Activated naive CD4-positive, alpha-beta T cell treated with anti-CD3 and anti-CD28 coated beads, Interleukin-2, amount 10 ng/mL, durations not matched to agents 7 days and 5 days (primary cell): ENCODE measurements at regions not wholly inside any gene's neighbourhood (a gene's known extent, or its start where the extent isn't known, plus 50 kb on each side); places are given as distances from the start of the nearest gene placed in this dataset.

ENCODE experiments used
- CTCF ChIA-PET: fragments of 350-600 bp; sonication (Branson Sonifier 250); formaldehyde crosslinking; loops from one replicate; lab custom pipeline; 2021; ENCODE audit warnings: antibody characterized with exemption; lab: Charles Lee
- DNase-seq: peaks from one replicate; pipeline ENCODE4 v3.0.0-alpha.2; 2020
- H3K27ac Mint-ChIP-seq: one replicate; pipeline ENCODE4 v1.8.0; 2021; ENCODE audit warnings: mild to moderate bottlenecking, moderate library complexity, mixed read lengths
- H3K27me3 Mint-ChIP-seq: one replicate; pipeline ENCODE4 v1.8.0; 2021; ENCODE audit warnings: mild to moderate bottlenecking, mixed read lengths
- H3K36me3 Mint-ChIP-seq: one replicate; pipeline ENCODE4 v1.8.0; 2021; ENCODE audit warnings: mixed read lengths
- H3K4me1 Mint-ChIP-seq: one replicate; pipeline ENCODE4 v1.8.0; 2021; ENCODE audit warnings: mixed read lengths
- H3K4me3 Mint-ChIP-seq: one replicate; pipeline ENCODE4 v1.8.0; 2021; ENCODE audit warnings: mild to moderate bottlenecking, moderate library complexity, mixed read lengths
- H3K9me3 Mint-ChIP-seq: one replicate; pipeline ENCODE4 v1.8.0; 2021; ENCODE audit warnings: mixed read lengths

DNA sequence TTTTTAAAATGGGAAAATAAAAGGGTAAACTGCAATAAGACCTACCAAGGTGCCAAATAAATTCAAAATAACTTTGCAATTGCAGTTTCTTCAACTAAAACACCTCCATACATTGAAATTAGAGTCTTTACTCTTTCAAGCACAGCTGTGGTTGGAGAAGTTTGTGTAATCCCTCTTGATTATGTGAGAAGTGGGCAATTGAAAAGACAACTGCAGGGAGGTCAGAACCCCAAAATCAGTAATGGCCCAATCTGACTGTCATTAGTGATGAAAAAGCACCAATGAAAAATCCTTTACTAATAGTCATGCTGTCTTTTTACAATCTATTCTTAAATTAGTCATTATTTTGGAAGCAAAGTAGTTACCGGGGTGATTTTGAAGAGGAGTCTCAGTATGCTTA is 116.7 kb upstream of the RGMB start:
- CTCF ChIA-PET = no interaction called here
- DNase-seq = no peak
- no peak overlapping the region for H3K4me3 Mint-ChIP-seq

DNA sequence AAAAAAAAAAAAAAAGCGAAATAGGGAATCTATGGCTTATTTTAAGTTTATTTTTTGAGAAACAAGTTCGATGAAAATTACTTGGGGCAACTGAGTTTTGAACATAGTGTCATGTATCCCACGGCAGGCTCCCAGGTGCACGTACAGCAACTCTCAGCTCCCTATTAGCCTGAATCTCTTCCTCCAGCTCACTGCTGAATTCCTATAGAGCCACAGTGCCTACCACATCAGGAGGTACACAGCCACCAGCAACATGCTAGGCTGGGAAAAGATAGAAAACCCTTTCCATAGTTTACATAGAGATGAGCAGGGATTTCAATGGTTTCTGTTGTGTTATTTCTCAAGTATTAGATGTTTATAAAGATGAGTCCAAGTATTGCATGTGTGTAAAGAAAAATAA is 115.9 kb upstream of the RGMB start:
- CTCF ChIA-PET = no interaction called here

More for the DNA sequence above, 116.7 kb upstream of the RGMB start:
- Mint-ChIP-seq H3K9me3 (no peaks in the 10 kb centered on the region), H3K27me3 (no peaks in the 10 kb centered on the region), H3K36me3 (no peaks in the 10 kb centered on the region), H3K4me1 (no peaks in the 10 kb centered on the region), H3K27ac (no peak overlapping the region)

DNA sequence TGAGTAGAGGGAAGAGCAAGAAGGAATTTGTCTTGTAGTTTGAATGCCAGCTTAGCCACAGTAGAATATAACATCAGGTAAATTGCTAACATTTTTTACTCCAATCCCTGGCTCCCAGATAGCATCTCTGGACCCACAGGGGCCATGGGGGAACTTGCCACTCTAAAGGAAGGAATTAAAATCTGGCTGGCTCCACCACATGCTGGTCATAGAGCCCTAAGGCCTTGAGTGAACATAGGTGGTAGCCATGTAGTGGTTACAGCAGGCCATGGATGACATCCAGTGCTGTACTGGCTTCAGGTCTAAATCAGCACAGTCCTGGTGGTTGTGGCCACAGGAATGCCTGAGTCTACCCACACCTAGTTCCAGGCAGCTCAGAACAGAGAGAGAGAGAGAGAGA is 109.9 kb upstream of the RGMB start:
- Mint-ChIP-seq H3K27ac (no peak overlapping the region), H3K36me3 (no peaks in the 10 kb centered on the region), H3K4me1 (no peaks in the 10 kb centered on the region), H3K27me3 (no peaks in the 10 kb centered on the region), H3K4me3 (no peak overlapping the region), H3K9me3 (peaks cover 6% of the 10 kb centered on the region)
- CTCF ChIA-PET = no interaction called here
- DNase-seq = no peak

More for the DNA sequence above, 115.9 kb upstream of the RGMB start:
- peaks cover 2% of the 10 kb centered on the region for H3K9me3 Mint-ChIP-seq
- H3K27me3 Mint-ChIP-seq = no peaks in the 10 kb centered on the region
- no peak overlapping the region for H3K4me3 Mint-ChIP-seq
- no peaks in the 10 kb centered on the region for H3K4me1 Mint-ChIP-seq
- DNase-seq = no peak
- no peak overlapping the region for H3K27ac Mint-ChIP-seq
- H3K36me3 Mint-ChIP-seq = no peaks in the 10 kb centered on the region

DNA sequence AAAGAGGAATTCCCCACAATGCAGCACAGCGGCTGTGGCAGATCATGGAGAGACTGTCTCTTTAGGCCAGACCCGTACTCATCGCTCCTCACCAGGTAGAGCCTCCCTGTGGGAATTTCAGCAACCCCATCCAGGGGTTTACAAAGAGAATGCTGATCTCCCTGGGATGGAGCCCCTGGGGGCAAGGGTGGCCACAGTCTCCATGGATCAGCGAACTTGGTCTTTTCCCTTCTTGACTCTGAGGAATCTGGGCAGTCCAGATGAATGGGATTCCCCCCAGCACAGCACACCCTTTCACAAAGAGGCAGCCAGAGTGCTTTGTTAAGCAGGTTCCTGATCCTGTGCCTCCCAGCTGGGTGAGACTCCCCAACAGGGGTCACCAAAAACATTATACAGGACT is 108.7 kb upstream of the RGMB start:
- H3K36me3 Mint-ChIP-seq = no peaks in the 10 kb centered on the region
- H3K4me3 Mint-ChIP-seq = no peak overlapping the region
- peaks cover 6% of the 10 kb centered on the region for H3K9me3 Mint-ChIP-seq
- H3K4me1 Mint-ChIP-seq = no peaks in the 10 kb centered on the region
- CTCF ChIA-PET = no interaction called here
- H3K27ac Mint-ChIP-seq = no peak overlapping the region
- no peak for DNase-seq
- no peaks in the 10 kb centered on the region for H3K27me3 Mint-ChIP-seq

DNA sequence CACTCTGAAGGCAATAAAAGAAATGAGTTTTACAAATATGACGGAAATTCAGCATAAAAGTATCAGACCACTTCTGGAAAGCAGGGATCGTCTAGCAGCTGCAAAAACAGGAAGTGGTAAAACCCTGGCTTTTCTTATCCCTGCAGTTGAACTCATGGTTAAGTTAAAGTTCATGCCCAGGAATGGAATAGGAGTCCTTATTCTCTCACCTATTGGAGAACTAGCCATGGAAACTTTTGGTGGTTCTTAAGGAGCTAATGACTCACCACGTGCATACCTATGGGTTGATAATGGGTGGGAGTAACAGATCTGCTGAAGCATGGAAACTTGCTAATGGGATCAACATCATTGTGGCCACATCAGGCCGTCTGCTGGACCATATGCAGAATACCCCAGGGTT is 93.5 kb upstream of the RGMB start:
- CTCF ChIA-PET = no interaction called here
- Mint-ChIP-seq H3K36me3 (no peaks in the 10 kb centered on the region), H3K27ac (no peak overlapping the region), H3K27me3 (no peaks in the 10 kb centered on the region), H3K4me1 (no peaks in the 10 kb centered on the region), H3K4me3 (no peak overlapping the region), H3K9me3 (no peaks in the 10 kb centered on the region)
- DNase-seq = no peak

DNA sequence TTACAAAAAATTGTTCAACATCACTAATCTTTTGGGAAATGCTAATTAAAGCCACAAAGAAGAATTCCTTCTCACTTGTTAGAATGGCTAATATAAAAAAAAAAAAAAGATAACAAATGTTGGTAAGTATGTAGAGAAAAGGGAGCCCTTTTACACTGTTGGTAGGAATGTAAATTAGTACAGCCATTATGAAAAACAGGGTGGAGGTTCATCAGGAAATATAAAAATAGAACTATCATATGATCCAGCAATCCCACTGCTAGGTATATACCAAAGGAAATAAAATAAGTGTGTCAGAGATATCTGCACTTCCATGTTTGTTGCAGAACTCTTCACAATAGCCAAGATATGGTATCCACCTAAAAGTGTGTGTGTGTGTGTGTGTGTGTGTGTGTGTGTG is 83.5 kb upstream of the RGMB start:
- Mint-ChIP-seq H3K4me3 (no peak overlapping the region), H3K36me3 (no peaks in the 10 kb centered on the region), H3K27ac (no peak overlapping the region), H3K9me3 (peaks cover 6% of the 10 kb centered on the region), H3K27me3 (no peaks in the 10 kb centered on the region), H3K4me1 (no peaks in the 10 kb centered on the region)
- no peak for DNase-seq
- CTCF ChIA-PET = no interaction called here

DNA sequence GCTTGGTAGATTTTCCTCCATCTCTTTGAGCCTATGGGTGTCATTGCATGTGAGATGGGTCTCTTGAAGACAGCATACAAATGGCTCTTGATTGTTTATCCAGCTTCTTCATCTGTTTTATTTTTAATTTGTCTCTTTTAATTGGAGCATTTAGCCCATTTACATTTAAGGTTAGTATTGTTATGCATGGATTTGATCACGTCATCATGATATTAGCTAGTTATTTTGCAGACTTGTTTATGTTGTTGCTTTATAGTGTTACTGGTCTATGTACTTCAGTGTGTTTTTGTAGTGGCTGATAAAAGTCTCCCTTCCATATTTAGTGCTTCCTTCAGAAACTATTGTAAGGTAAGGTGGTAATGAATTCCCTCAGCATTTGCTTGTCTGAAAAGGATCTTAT is 78.6 kb upstream of the RGMB start:
- H3K9me3 Mint-ChIP-seq = peaks cover 3% of the 10 kb centered on the region
- no peak overlapping the region for H3K4me3 Mint-ChIP-seq
- H3K27ac Mint-ChIP-seq = no peak overlapping the region
- no peaks in the 10 kb centered on the region for H3K4me1 Mint-ChIP-seq
- H3K27me3 Mint-ChIP-seq = no peaks in the 10 kb centered on the region
- CTCF ChIA-PET = no interaction called here
- no peaks in the 10 kb centered on the region for H3K36me3 Mint-ChIP-seq
- no peak for DNase-seq

DNA sequence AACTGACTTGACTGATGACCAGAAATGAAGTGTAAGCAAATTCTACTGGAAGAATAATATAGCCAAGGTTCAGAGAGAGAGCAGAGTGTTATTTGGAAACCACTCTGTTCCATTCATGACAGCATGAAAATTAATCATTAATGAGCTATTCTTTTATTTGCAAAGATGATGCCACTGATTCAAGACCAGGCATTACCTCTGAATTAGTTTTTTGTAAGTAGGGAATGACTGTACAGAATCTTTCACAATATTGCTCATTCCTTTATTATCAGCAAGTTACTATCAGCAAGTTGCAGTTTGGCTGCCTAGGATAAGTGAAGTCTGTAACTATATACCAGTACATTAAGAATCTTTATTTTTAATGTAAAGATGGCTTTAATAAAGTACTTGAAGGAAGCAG is 75.1 kb upstream of the RGMB start:
- no peak for DNase-seq
- Mint-ChIP-seq H3K4me1 (no peaks in the 10 kb centered on the region), H3K9me3 (peaks cover 16% of the 10 kb centered on the region), H3K4me3 (no peak overlapping the region), H3K36me3 (no peaks in the 10 kb centered on the region), H3K27me3 (no peaks in the 10 kb centered on the region), H3K27ac (no peak overlapping the region)
- CTCF ChIA-PET = no interaction called here

DNA sequence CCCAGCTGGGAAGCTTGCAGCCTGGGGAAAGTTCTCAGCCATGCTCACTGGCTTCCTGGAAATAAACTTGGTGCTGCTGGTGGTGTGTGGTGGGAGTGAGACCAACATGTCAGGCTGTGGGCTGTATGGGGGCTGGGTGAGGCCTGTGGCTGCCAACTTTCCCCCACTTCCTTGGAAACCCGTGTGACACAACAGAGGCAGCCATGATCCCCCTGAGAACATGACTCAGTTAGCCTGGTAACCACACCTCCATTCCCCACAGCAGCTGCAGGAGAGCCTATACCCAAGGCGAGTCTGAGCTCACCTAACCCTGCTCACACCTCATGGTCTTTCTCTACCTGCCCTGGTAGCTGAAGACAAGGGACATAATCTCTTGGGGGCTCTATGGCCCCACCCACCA is 72.7 kb upstream of the RGMB start:
- H3K4me3 Mint-ChIP-seq = no peak overlapping the region
- DNase-seq = no peak
- H3K4me1 Mint-ChIP-seq = no peaks in the 10 kb centered on the region
- peaks cover 13% of the 10 kb centered on the region for H3K9me3 Mint-ChIP-seq
- H3K36me3 Mint-ChIP-seq = no peaks in the 10 kb centered on the region
- CTCF ChIA-PET = no interaction called here
- H3K27ac Mint-ChIP-seq = no peak overlapping the region
- H3K27me3 Mint-ChIP-seq = no peaks in the 10 kb centered on the region

DNA sequence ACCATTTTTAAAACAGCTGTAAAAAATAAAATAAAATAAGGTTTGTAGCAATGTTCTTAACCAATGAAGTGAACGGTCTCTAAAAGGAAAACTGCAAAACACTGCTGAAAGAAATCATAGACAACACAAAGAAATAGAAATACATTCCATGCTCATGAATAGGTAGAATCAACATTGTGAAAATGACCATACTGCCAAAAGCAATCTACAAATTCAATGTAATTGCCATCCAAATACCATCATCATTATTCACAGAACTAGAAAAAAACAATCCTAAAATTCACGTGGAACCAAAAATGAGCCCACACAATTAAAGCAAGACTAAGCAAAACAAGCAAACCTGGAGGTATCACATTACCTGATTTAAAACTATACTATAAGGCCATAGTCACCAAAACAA is 67.6 kb upstream of the RGMB start:
- no peaks in the 10 kb centered on the region for H3K36me3 Mint-ChIP-seq
- no peak for DNase-seq
- H3K27ac Mint-ChIP-seq = no peak overlapping the region
- peaks cover 13% of the 10 kb centered on the region for H3K9me3 Mint-ChIP-seq
- H3K4me1 Mint-ChIP-seq = no peaks in the 10 kb centered on the region
- CTCF ChIA-PET = no interaction called here
- no peak overlapping the region for H3K4me3 Mint-ChIP-seq
- no peaks in the 10 kb centered on the region for H3K27me3 Mint-ChIP-seq

DNA sequence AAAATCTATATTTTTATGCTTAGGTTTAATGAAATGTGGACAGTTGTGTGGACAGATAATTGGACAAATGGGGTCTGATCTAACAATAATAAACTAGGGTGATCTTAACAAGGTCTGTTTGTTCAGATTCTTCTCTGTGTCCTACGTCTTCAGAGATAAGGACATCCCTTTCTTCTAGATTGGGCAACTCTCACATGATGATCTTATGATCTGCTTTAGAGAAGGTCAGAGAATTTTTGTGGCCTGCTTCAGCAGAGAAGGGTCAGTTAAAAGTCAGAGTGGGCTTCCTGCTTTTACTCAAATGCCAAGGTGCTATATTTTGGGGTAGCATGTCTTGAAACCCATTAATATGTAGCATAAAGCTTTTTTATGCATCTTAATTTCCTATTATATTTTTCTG is 63.8 kb upstream of the RGMB start:
- no peak for DNase-seq
- Mint-ChIP-seq H3K27ac (no peak overlapping the region), H3K36me3 (no peaks in the 10 kb centered on the region), H3K4me1 (no peaks in the 10 kb centered on the region), H3K27me3 (no peaks in the 10 kb centered on the region), H3K4me3 (no peak overlapping the region), H3K9me3 (no peaks in the 10 kb centered on the region)
- CTCF ChIA-PET = no interaction called here

DNA sequence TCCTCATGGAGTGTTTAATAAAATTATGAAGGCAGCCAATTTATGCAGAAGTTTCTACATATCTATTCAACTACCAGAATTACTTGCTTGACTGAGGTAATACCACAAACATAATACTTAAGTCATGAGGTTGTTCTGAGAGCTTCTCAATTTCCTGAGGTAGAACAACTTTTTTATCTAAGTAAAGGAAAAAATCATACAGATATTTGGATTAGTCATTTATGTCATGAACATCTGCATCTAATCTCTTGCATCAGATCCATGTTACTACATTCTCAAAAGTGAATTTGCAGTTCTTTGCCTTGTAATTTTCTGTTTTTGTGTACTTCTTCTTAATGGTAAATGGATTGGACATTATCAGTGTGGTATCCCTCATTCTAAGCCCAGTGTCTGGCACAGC is 60.4 kb upstream of the RGMB start:
- Mint-ChIP-seq H3K27me3 (no peaks in the 10 kb centered on the region), H3K4me1 (no peaks in the 10 kb centered on the region), H3K36me3 (no peaks in the 10 kb centered on the region), H3K9me3 (no peaks in the 10 kb centered on the region), H3K27ac (no peak overlapping the region), H3K4me3 (no peak overlapping the region)
- CTCF ChIA-PET = no interaction called here
- DNase-seq = no peak

DNA sequence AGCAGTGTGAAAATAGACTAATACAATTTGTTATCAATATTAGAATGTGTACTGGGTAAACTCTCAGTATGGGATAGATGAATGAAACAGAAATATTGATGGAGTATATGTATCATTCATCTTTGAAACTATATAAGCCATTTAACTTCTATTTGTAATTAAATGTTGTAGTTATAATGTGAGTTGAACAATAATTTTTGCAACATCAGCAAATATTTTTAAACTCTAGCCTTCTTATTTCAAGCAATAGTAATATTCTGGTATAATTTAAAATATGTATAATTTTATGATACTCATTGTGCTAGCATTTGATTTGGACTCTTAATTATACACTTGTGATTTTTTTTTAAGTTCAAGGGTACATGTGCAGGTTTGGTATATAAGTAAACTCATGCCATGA is 59.6 kb upstream of the RGMB start:
- CTCF ChIA-PET = no interaction called here
- H3K4me3 Mint-ChIP-seq = no peak overlapping the region
- DNase-seq = no peak
- H3K36me3 Mint-ChIP-seq = no peaks in the 10 kb centered on the region
- H3K9me3 Mint-ChIP-seq = no peaks in the 10 kb centered on the region
- no peaks in the 10 kb centered on the region for H3K4me1 Mint-ChIP-seq
- no peaks in the 10 kb centered on the region for H3K27me3 Mint-ChIP-seq
- no peak overlapping the region for H3K27ac Mint-ChIP-seq

DNA sequence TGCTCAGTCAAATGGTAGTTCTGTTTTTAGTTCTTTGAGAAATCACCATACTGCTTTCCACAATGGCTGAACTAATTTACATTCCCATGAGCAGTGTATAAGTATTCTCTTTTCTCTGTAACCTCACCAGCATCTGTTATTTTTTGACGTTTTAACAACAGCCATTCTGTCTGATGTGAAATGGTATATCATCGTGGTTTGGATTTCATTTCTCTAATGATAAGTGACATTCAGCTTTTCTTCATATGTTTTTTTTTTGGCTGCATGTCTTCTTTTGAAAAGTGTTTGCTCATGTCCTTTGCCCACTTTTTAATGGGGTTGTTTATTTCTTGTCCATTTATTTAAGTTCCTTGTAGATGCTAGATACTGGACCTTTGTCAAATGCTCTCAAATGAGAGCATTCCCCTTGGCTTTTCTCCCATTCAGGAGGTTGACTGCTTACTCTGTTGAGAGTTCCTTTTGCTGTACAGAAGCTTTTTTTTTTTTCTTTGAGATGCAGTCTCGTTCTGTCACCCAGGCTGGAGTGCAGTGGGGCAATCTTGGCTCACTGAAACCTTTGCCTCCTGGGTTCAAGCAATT is 58.7 kb upstream of the RGMB start:
- Mint-ChIP-seq H3K36me3 (no peaks in the 10 kb centered on the region), H3K4me3 (no peak overlapping the region), H3K9me3 (no peaks in the 10 kb centered on the region), H3K4me1 (no peaks in the 10 kb centered on the region), H3K27ac (no peak overlapping the region), H3K27me3 (no peaks in the 10 kb centered on the region)
- no peak for DNase-seq
- CTCF ChIA-PET = interaction anchor here (1.2 kb wide), 1 partner anchor 295 kb away, joined by 3 read pairs; no protein-coding TSS in a partner anchor

DNA sequence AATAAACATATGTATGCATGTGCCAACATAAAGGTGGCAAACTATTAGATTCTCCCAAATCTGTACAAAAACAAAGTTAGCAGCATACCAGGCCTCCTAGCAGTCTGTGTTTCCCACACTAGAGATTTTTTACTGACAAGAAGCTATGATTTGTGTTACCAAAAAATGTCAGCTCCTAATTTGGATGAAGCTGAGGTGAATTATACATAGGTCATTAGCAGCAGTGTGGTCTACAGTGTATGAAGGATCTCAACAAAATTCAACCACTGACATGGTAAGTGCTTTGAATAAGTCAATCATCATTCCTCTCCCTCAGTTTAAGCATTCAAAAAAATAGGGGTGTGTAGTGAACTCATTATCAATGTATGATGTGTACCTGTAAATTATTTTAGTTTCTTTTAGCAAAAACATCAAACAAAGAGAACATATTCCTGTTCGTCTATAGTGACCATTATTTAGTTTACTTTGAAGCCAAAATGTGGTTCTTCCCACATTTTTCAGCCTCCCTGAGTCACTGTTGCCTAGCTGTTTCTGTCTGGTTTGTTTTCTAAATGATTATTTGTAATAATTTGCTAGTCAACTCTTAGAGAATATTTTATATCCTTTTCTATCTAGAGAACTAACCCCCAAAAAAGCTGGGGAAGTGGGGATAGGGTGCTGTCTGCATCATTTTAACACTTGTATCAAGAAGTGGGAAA is 52.1 kb upstream of the RGMB start:
- Mint-ChIP-seq H3K4me3 (no peak overlapping the region), H3K27ac (no peak overlapping the region), H3K36me3 (no peaks in the 10 kb centered on the region), H3K9me3 (no peaks in the 10 kb centered on the region), H3K4me1 (no peaks in the 10 kb centered on the region), H3K27me3 (no peaks in the 10 kb centered on the region)
- CTCF ChIA-PET = no interaction called here
- DNase-seq = no peak
